ENCODE measurements at regions not wholly inside any gene's neighbourhood (a gene's known extent, or its start where the extent isn't known, plus 50 kb on each side); places are given as distances from the start of the nearest gene placed in this dataset.

- Histone ChIP-seq H3K14ac (ENCODE audit: insufficient read depth, low read length) (no peak overlapping the region), H2BK20ac (ENCODE audit: low read depth, low read length, poor library complexity, severe bottlenecking) (no peak overlapping the region), H3K23me2 (ENCODE audit: insufficient read length, low read depth, low read length, poor library complexity, severe bottlenecking) (no peaks in the 10 kb centered on the region), H2AFZ (ENCODE audit: low read length) (no peak overlapping the region), H3K79me2 (ENCODE audit: insufficient read depth, low read length) (no peaks in the 10 kb centered on the region), H4K20me1 (ENCODE audit: control insufficient read depth, insufficient read depth, insufficient read length) (no peaks in the 10 kb centered on the region), H3K9me3 (ENCODE audit: control insufficient read depth, low read depth, low read length) (no peaks in the 10 kb centered on the region), H3K27me3 (ENCODE audit: insufficient read depth, low read length) (no peaks in the 10 kb centered on the region), H3T11ph (ENCODE audit: low read length) (no peak overlapping the region), H4K8ac (replicated peaks; ENCODE audit: insufficient read length, low read depth, low read length) (no peak overlapping the region), H4K91ac (ENCODE audit: insufficient read length, low read depth, low read length) (no peak overlapping the region), H3K4ac (ENCODE audit: low read depth, low read length) (no peak overlapping the region), H3K4me2 (ENCODE audit: insufficient read depth, insufficient read length, low read length) (no peak overlapping the region), H3K27ac (ENCODE audit: insufficient read length, low read depth, low read length) (no peak overlapping the region), H3K4me1 (ENCODE audit: insufficient read depth, low read length) (no peaks in the 10 kb centered on the region; the same call in 1 of the 2 replicates), H3K9ac (ENCODE audit: extremely low read depth, insufficient read length, low read length) (no peak overlapping the region), H2BK5ac (ENCODE audit: insufficient read length, low read length) (no peak overlapping the region), H3K56ac (ENCODE audit: insufficient read length, low read depth, low read length) (no peak overlapping the region), H2BK120ac (ENCODE audit: low read depth, low read length, poor library complexity, severe bottlenecking) (no peak overlapping the region), H2AK5ac (ENCODE audit: insufficient read length, low read length) (no peak overlapping the region), H4K5ac (ENCODE audit: insufficient read length, low read depth, low read length) (no peak overlapping the region), H2BK12ac (ENCODE audit: insufficient read length, low read depth, low read length) (no peak overlapping the region), H3K23ac (ENCODE audit: insufficient read length, low read depth, low read length) (no peak overlapping the region), H3K79me1 (ENCODE audit: insufficient read depth, low read depth, low read length, poor library complexity, severe bottlenecking) (no peaks in the 10 kb centered on the region), H3K18ac (ENCODE audit: insufficient read length, low read depth, low read length) (no peak overlapping the region), H2BK15ac (ENCODE audit: low read depth, low read length) (no peak overlapping the region)
- no peak for TF ChIP-seq CTCF (conservative IDR thresholded peaks at IDR 0.05)
- Mint-ChIP-seq H3K27me3 (ENCODE audit: low read depth) (no peaks in the 10 kb centered on the region), H3K27ac (no peak overlapping the region), H3K9me3 (no peaks in the 10 kb centered on the region), H3K4me3 (no peak overlapping the region), H3K4me1 (peaks cover 4% of the 10 kb centered on the region in 2 experiments; a peak in 3 of 4 replicates), H3K36me3 (ENCODE audit: insufficient read depth in 1 of 3, low read depth in 3 of 3) (no peaks in the 10 kb centered on the region)
- WGBS (ENCODE audit: extremely low coverage, insufficient read length, low lambda C conversion rate), result no CpG with 5 or more reads among the region's 1 CpG
- no peak for DNase-seq
Measured at GRCh38 chr6:8335381-8335780, 100.0 kb downstream of the SLC35B3 start.

All from H9 (cell line).